ENCODE measurements at regions not wholly inside any gene's neighbourhood (a gene's known extent, or its start where the extent isn't known, plus 50 kb on each side); places are given as distances from the start of the nearest gene placed in this dataset.

- POLR2A ChIA-PET: no interaction called here
- H3K27me3 Mint-ChIP-seq: no peaks in the 10 kb centered on the region
- intact Hi-C loops (cut with micrococcal nuclease): no loop called here
- H3K9me3 Mint-ChIP-seq: no peaks in the 10 kb centered on the region
- H3K4me3 Mint-ChIP-seq: no peak overlapping the region
- no peaks in the 10 kb centered on the region for H3K4me1 Mint-ChIP-seq (ENCODE audit: low read depth)
- CTCF ChIA-PET: no interaction called here
- no peak overlapping the region for H3K27ac Mint-ChIP-seq
- no peak for DNase-seq
- H3K36me3 Mint-ChIP-seq: no peaks in the 10 kb centered on the region
Measured at GRCh38 chr5:53831496-53831895, 271.1 kb downstream of the NDUFS4 start.
